Gastroesophageal sphincter (tissue), 4 donors: ENCODE measurements at regions not wholly inside any gene's neighbourhood (a gene's known extent, or its start where the extent isn't known, plus 50 kb on each side); places are given as distances from the start of the nearest gene placed in this dataset.

Experiments used
- ATAC-seq: fragments of 150-250 bp; one replicate; pipeline ENCODE4 v1.9.1; 2016; ENCODE audit warnings: mild to moderate bottlenecking, moderate library complexity
- H3K27ac ChIP-seq, 4 donors: fragments of 200-600 bp; sonication (generic) in 3 of 4; 1 replicate in 3 of 4; 2 replicates in 1 of 4; pipeline ENCODE4 v1.5.1; 2016 to 2019
- H3K27me3 ChIP-seq: fragments of 200-600 bp; sonication (generic); one replicate; pipeline ENCODE4 v1.5.1; 2019
- H3K36me3 ChIP-seq, 2 donors: fragments of 200-600 bp; sonication (generic); one replicate each; pipeline ENCODE4 v1.5.1; 2019; ENCODE audit warnings: control low read depth in 1 of 2
- H3K4me1 ChIP-seq, 3 donors: fragments of 200-600 bp; sonication (generic); 1 replicate in 2 of 3; 2 replicates in 1 of 3; pipeline ENCODE4 v1.5.1; 2016 to 2019; ENCODE audit warnings: control low read depth in 2 of 3
- H3K4me3 ChIP-seq, 2 donors: fragments of 200-600 bp; sonication (generic); one replicate each; pipeline ENCODE4 v1.5.1; 2019; ENCODE audit warnings: mild to moderate bottlenecking in 1 of 2, moderate library complexity in 1 of 2
- H3K9me3 ChIP-seq, 3 donors: fragments of 200-600 bp; sonication (generic); one replicate each; pipeline ENCODE4 v1.5.1; 2017 to 2019; ENCODE audit warnings: control low read depth in 2 of 3
- EP300 ChIP-seq: sonication (generic); formaldehyde crosslinking; IDR thresholded peaks from one replicate; pipeline ENCODE4 v1.6.1; 2017; ENCODE audit warnings: antibody characterized with exemption, mild to moderate bottlenecking
- POLR2A ChIP-seq, 2 donors: fragments of 450-650 bp; IDR thresholded peaks; one replicate each; pipeline ENCODE4 v1.6.1; 2017; ENCODE audit warnings: antibody characterized with exemption in 2 of 2, mild to moderate bottlenecking in 2 of 2, moderate library complexity in 1 of 2
- POLR2AphosphoS5 ChIP-seq: sonication (generic); formaldehyde crosslinking; IDR thresholded peaks from one replicate; pipeline ENCODE4 v1.6.1; 2017; ENCODE audit warnings: antibody characterized with exemption
- WGBS, 2 donors: methylation state at CpG; one replicate each; pipeline ENCODE4 v1.1.5; 2018; ENCODE audit warnings: low coverage in 1 of 2; 5-methylcytosine and 5-hydroxymethylcytosine counted together
- TF ChIP-seq, protein P1 (sequence below), 4 experiments: fragments of 200-600 bp in 2 of 4; fragments of 450-650 bp in 2 of 4; sonication (generic) in 1 of 4; IDR thresholded peaks; one replicate each; pipeline ENCODE4 v1.5.1; 2017 to 2019; ENCODE audit warnings: antibody characterized with exemption in 4 of 4, mild to moderate bottlenecking in 2 of 4, moderate library complexity in 2 of 4

DNA sequence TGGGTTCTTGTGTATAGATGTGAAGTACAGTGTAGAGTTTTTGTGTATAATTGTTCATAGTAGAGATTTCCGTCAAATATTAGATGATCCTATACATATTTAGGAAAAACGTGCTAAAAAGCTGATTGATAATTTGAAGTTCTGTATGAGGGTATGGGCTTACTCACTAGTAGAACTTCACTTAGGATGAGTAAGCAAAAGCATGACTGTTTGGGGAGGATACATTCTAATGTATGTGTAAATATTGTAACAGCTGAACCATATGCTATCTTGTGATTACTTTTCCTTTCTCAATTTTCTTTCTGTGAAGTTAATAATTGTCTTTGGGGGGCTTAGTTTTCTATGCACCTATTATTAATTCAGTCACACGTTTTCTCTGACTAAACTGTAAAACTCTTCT is 53.2 kb upstream of the PDK4 start:
- Histone ChIP-seq H3K4me3 (no peak overlapping the region), H3K36me3 (no peaks in the 10 kb centered on the region), H3K27ac (no peak overlapping the region), H3K4me1 (no peaks in the 10 kb centered on the region), H3K27me3 (no peaks in the 10 kb centered on the region), H3K9me3 (no peaks in the 10 kb centered on the region)
- no peak for TF ChIP-seq EP300
- TF ChIP-seq POLR2A (IDR thresholded peaks at IDR 0.05) = no peak
- TF ChIP-seq, protein P1, sequence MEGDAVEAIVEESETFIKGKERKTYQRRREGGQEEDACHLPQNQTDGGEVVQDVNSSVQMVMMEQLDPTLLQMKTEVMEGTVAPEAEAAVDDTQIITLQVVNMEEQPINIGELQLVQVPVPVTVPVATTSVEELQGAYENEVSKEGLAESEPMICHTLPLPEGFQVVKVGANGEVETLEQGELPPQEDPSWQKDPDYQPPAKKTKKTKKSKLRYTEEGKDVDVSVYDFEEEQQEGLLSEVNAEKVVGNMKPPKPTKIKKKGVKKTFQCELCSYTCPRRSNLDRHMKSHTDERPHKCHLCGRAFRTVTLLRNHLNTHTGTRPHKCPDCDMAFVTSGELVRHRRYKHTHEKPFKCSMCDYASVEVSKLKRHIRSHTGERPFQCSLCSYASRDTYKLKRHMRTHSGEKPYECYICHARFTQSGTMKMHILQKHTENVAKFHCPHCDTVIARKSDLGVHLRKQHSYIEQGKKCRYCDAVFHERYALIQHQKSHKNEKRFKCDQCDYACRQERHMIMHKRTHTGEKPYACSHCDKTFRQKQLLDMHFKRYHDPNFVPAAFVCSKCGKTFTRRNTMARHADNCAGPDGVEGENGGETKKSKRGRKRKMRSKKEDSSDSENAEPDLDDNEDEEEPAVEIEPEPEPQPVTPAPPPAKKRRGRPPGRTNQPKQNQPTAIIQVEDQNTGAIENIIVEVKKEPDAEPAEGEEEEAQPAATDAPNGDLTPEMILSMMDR (IDR thresholded peaks at IDR 0.05) = no peak
- no peak for TF ChIP-seq POLR2AphosphoS5
- WGBS, 2 donors = 58 to 69% methylated on average over 3 of the region's 3 CpGs
- ATAC-seq = no peak

DNA sequence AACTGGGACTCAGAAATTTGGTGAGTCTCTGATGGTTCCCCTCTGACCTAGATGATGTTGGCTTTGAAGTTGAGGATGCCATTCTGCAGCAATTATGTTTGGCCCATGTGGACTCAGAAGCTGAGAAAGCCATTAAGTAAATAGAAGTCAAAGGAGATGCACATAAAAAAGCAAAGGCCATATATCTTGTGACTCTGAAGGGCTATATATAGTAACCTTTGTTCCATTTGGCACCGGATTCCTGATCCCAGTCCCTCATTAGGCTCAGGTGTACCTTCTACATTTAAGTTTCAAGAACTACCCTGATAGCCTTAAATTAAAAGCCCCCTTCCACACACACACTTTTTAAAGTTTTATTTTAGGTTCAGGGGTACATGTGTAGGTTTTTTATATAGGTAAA is 50.0 kb upstream of the PDK4 start:
- 67 to 79% methylated on average over 1 of the region's 1 CpG for WGBS, 2 donors
- no peaks in the 10 kb centered on the region for H3K27me3 ChIP-seq
- no peak for TF ChIP-seq POLR2AphosphoS5
- TF ChIP-seq EP300 = no peak
- TF ChIP-seq, protein P1 (IDR thresholded peaks at IDR 0.05) = no peak
- TF ChIP-seq POLR2A (IDR thresholded peaks at IDR 0.05) = no peak
- H3K27ac ChIP-seq = no peak overlapping the region
- H3K4me1 ChIP-seq = no peaks in the 10 kb centered on the region
- no peaks in the 10 kb centered on the region for H3K36me3 ChIP-seq
- no peaks in the 10 kb centered on the region for H3K9me3 ChIP-seq
- ATAC-seq = no peak
- no peak overlapping the region for H3K4me3 ChIP-seq
